Mammary epithelial cell (primary cell): ENCODE measurements at regions not wholly inside any gene's neighbourhood (a gene's known extent, or its start where the extent isn't known, plus 50 kb on each side); places are given as distances from the start of the nearest gene placed in this dataset.

Experiments
- EZH2 ChIP-seq: IDR thresholded peaks from 2 replicates; pipeline ENCODE4 v1.6.1; 2012; ENCODE audit warnings: low read length, inconsistent platforms, borderline replicate concordance
- TF ChIP-seq, protein P1 (sequence below), 2 donors: IDR thresholded peaks in 1 of 2; conservative IDR thresholded peaks in 1 of 2; 2 replicates each; pipeline ENCODE4 v1.5.1; 2011 to 2012; ENCODE audit warnings: inconsistent platforms in 2 of 2, low read length in 2 of 2, mild to moderate bottlenecking in 2 of 2, control low read depth in 1 of 2, low read depth in 1 of 2; ENCODE audit not compliant: insufficient read depth in 1 of 2; ENCODE audit errors: extremely low read depth in 1 of 2

- TF ChIP-seq, protein P1, sequence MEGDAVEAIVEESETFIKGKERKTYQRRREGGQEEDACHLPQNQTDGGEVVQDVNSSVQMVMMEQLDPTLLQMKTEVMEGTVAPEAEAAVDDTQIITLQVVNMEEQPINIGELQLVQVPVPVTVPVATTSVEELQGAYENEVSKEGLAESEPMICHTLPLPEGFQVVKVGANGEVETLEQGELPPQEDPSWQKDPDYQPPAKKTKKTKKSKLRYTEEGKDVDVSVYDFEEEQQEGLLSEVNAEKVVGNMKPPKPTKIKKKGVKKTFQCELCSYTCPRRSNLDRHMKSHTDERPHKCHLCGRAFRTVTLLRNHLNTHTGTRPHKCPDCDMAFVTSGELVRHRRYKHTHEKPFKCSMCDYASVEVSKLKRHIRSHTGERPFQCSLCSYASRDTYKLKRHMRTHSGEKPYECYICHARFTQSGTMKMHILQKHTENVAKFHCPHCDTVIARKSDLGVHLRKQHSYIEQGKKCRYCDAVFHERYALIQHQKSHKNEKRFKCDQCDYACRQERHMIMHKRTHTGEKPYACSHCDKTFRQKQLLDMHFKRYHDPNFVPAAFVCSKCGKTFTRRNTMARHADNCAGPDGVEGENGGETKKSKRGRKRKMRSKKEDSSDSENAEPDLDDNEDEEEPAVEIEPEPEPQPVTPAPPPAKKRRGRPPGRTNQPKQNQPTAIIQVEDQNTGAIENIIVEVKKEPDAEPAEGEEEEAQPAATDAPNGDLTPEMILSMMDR (conservative IDR thresholded peaks at IDR 0.05 in 1 of 2, IDR thresholded peaks at IDR 0.05 in 1 of 2; ENCODE audit: extremely low read depth in 1 of 2, insufficient read depth in 1 of 2, low read depth in 1 of 2, low read length in 2 of 2): no peak
- TF ChIP-seq EZH2: no peak
Measured at GRCh38 chr5:112479418-112479817, 60.3 kb upstream of the EPB41L4A start.
